NCI-H1694 treated with DMSO at 0.1 percent for 48 hours (cell line): ENCODE measurements at regions not wholly inside any gene's neighbourhood (a gene's known extent, or its start where the extent isn't known, plus 50 kb on each side); places are given as distances from the start of the nearest gene placed in this dataset.
"Not testable (repeated sequence)": the region's sequence is repeated elsewhere in the genome, so short reads cannot be mapped to it uniquely, and the experiment has no call there.

Source experiments
- DNase-seq: peaks from one replicate; lab custom pipeline; 2025; lab: John Stamatoyannopoulos, UW

GRCh38 chr3:106075731-106076130 lies 206.9 kb upstream of the CBLB start:
- not testable (repeated sequence) for DNase-seq

DNA sequence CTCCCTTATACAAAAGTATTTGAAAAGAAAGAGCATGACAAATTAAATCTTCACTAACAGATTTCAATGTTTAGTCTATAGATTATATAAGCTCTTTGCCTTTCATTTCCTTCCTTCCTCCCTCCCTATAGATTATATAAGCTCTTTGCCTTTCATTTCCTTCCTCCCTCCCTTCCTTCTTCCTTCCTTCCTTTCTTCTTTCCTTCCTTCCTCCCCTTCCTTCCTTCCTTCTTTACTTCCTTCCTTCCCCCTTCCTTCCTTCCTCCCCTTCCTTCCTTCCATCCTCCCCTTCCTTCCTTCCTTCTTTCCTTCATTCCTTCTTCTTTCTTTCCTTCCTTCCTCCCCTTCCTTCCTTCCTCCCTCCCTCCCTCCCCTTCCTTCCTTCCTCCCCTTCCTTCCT lies 209.8 kb upstream of the CBLB start:
- DNase-seq = no peak

- no peak for DNase-seq
These were observed 213.8 kb upstream of the CBLB start for GRCh38 chr3:106082616-106083015.

DNA sequence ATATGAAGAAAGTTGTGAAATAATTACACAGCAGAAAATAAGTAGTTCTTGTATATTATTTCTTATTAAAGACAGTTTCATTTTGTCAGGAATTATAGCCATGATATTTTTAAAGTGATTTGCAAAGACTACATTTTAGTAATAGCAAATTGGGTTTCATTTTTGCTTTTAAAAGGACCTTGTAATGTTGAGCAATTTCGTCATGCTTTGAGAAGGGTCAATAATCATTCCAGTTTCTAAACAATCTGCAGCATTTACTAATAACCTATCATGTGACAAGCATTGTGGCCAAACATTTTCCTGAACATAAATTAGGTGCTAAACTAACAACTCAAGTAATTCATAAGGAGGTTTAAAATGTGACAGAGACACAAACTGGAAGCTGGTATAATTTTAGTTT lies 214.4 kb upstream of the CBLB start:
- no peak for DNase-seq

- DNase-seq = no peak
These were observed 215.0 kb upstream of the CBLB start for GRCh38 chr3:106083854-106084253.

- no peak for DNase-seq
These were observed 217.2 kb upstream of the CBLB start for GRCh38 chr3:106086038-106086437.

- DNase-seq = no peak
These were observed 217.8 kb upstream of the CBLB start for GRCh38 chr3:106086636-106087035.

GRCh38 chr3:106088304-106088703 lies 219.5 kb upstream of the CBLB start:
- no peak for DNase-seq

- no peak for DNase-seq
These were observed 220.1 kb upstream of the CBLB start for GRCh38 chr3:106088899-106089298.

GRCh38 chr3:106089806-106090205 lies 221.0 kb upstream of the CBLB start:
- DNase-seq = no peak

DNA sequence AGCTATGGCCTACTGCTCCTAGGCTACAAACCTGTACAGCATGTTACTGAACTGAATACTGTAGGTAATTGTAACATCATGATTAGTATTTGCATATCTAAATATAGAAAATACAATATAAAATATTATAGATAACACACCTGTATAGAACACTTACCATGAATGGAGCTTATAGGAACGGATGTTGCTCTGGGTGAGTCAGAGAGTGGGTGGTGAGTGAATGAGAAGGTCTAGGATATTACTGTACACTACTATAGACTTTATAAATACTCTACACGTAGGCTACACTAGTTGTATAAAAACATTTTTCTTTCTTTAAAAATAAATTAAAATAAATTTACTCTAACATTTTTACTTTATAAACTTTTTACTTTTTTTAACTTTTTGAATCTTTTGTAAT lies 224.0 kb upstream of the CBLB start:
- no peak for DNase-seq

DNA sequence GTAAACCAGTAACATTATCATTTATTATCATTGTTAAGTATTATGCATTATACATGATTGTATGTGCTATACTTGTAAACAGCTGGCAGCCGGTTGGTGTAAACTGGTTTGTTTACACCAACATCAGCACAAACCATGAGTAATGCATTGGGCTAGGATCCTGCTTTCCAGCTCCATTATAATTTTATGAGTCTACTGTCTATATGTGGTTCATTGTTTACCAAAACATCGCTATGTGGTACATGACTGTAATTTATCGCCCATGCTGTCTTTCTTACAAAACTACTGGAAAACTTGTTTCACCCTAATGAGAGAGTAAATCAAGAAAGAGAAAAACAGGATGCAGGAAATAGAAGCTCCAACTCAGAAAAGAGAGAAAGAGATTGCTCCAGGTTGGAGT lies 224.8 kb upstream of the CBLB start:
- no peak for DNase-seq

- no peak for DNase-seq
These were observed 229.1 kb upstream of the CBLB start for GRCh38 chr3:106097817-106098435.

GRCh38 chr3:106103383-106103782 lies 234.6 kb upstream of the CBLB start:
- no peak for DNase-seq

GRCh38 chr3:106104078-106104477 lies 235.3 kb upstream of the CBLB start:
- DNase-seq = no peak

DNA sequence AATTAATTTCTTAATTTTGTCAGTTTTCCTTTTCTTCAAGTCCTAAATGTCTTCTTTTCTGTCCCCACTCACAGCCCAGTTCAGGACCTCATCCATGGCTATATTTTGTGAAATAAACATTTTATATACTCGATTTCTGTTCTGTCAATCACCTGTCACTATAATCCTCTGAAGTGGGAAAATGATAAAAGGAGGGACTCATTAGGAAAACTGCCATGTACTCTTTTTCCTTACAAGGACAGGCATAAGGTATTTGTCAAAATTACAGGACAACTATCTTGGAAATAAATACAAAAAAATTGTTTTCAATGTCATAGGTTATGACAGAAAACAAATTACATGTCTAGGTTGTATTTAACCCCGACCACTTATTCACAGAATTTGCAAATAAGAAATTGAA lies 240.1 kb upstream of the CBLB start:
- no peak for DNase-seq

DNA sequence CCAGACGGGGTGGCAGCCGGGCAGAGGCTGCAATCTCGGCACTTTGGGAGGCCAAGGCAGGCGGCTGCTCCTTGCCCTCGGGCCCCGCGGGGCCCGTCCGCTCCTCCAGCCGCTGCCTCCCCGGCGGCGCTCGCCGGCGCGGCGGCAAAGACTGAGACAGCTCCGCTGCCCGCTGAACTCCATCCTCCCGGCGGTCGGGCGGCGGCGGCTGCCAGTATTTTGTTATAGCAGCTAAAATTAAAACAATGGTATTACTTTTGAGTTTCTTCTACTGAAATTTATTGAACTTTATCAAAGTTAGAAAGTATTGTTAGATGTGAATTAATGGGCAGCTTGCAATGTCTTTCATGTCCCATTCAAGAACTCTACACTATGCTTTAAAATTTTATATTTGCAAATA lies 243.7 kb upstream of the CBLB start:
- not testable (repeated sequence) for DNase-seq

- no peak for DNase-seq
These were observed 244.9 kb upstream of the CBLB start for GRCh38 chr3:106113747-106114146.

GRCh38 chr3:106114220-106114619 lies 245.4 kb upstream of the CBLB start:
- DNase-seq = no peak

DNA sequence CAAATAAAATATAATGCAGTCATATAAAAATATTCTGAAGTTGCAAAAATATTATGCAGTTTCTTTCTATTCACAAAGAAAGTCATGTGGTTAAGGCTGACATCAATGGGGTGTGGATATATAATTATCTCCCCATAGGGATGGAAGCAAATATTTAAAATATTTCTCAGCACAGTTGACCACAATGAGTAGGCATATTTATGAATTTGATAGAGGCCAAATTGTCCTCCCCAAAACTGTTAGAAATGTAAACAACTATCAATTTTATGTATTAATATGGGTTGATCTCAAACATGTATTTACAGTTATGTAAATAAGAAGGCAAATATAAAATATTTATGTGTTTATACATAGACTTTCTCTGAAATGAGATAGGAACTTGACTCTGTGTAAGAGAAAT lies 246.0 kb upstream of the CBLB start:
- DNase-seq = no peak

DNA sequence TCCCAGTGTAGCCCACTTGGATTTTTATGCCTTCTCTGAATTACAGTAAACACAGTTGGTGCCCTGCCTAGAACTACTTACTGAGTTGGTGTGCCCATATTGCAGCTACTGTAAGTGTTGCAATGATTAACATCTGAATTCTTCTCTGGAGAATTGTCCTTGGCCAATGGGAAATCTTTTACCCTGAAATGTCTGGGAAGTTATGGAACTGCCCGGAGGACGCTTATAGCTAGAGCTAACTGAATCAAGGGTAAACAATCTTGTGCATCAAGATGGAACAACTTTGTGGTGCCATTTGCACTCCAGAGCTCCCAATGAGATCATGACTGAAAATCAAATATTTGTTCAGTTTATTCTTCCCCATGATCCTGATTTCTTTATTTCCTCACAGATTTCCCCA lies 246.7 kb upstream of the CBLB start:
- no peak for DNase-seq

- no peak for DNase-seq
These were observed 248.1 kb upstream of the CBLB start for GRCh38 chr3:106116733-106117489.

DNA sequence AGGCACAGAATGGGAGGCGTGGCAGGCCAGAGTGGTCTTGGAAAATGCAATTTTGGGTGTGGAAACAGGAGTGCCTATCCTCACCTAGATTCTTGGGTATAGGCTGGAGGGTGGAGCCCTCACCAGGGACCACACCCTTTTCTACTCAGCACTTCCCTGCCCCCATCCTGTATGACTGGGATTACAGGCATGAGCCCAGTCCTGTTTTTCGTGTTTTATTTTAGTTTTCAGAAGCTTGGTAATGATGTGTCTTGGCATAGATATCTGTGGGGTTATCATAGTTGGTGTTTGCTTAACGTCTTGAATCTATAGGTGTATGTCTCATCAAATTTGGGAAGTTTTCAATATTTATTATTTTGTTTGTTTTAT lies 248.7 kb upstream of the CBLB start:
- DNase-seq = no peak

DNA sequence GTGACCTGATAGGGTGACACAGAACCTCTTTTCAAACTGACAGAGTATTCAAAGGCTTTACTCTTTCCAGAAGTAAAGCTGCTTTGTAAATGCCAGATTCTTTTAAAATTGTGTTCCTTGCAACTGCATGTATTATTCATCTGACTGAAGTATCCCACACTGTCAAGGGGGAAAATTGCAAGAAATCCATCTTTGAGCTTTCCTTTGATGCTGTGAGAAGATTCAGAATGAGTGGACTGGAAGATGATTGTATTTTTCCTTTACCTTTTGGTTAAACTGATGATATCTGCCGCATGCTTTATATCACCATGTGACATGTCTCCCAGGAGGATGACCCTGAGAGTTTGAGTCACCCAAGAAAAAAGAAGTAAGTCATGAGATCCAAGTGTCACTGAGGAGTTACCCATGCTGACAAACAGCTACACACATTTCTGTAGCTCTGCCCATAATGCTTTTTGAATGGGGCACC lies 250.8 kb upstream of the CBLB start:
- DNase-seq = no peak
